Central memory CD8-positive, alpha-beta T cell (primary cell): ENCODE measurements at regions not wholly inside any gene's neighbourhood (a gene's known extent, or its start where the extent isn't known, plus 50 kb on each side); places are given as distances from the start of the nearest gene placed in this dataset.

ENCODE experiments used
- ATAC-seq: fragments of 150-1000 bp; cut with Tn5 transposase; replicated peaks from 2 replicates; pipeline ENCODE4 v1.10.0; 2022; ENCODE audit warnings: mild to moderate bottlenecking, moderate FRiP score, moderate number of reproducible peaks; ENCODE audit not compliant: poor library complexity, severe bottlenecking; ENCODE audit errors: extremely low read depth
- DNase-seq, 2 donors: peaks; one replicate each; pipeline ENCODE4 v3.0.0; 2021; ENCODE audit warnings: low spot score in 2 of 2
- H3K27ac Mint-ChIP-seq: one replicate; pipeline ENCODE4 v1.8.0; 2022; ENCODE audit warnings: low read depth, mild to moderate bottlenecking, moderate library complexity, mixed read lengths
- H3K27me3 Mint-ChIP-seq: one replicate; pipeline ENCODE4 v1.8.0; 2022; ENCODE audit warnings: mixed read lengths
- H3K36me3 Mint-ChIP-seq: one replicate; pipeline ENCODE4 v1.8.0; 2022; ENCODE audit warnings: mild to moderate bottlenecking, moderate library complexity, mixed read lengths; ENCODE audit not compliant: insufficient read depth
- H3K4me1 Mint-ChIP-seq: one replicate; pipeline ENCODE4 v1.8.0; 2022; ENCODE audit warnings: mixed read lengths
- H3K4me3 Mint-ChIP-seq: one replicate; pipeline ENCODE4 v1.8.0; 2022; ENCODE audit warnings: mild to moderate bottlenecking, moderate library complexity, mixed read lengths
- H3K9me3 Mint-ChIP-seq: one replicate; pipeline ENCODE4 v1.8.0; 2022; ENCODE audit warnings: mixed read lengths

DNA sequence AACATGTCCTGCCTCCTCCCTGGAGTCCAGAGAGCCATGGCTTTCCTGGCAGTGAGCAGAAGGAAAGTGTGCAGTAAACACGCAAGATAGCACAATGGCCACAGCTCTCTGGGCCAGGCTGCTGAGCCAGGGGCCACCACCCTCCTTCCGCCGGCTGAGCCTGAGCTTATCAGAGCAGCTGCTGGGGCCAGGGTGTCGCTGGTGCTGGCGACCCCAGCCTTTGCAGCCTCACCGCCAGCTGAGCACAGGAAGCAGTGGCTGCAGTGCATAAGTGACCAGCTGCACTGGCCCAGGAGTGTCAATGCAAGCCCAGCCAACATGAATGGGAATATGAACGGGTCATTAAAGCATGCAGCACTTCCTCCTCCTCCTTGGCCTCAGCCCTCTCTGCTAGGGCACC, 172.0 kb downstream of the ZFP36L2 start:
- DNase-seq = no peak
- H3K4me3 Mint-ChIP-seq = no peak overlapping the region
- H3K9me3 Mint-ChIP-seq = no peaks in the 10 kb centered on the region
- H3K27ac Mint-ChIP-seq = no peak overlapping the region
- H3K27me3 Mint-ChIP-seq = no peaks in the 10 kb centered on the region
- H3K4me1 Mint-ChIP-seq = peaks cover 38% of the 10 kb centered on the region
- no peaks in the 10 kb centered on the region for H3K36me3 Mint-ChIP-seq
- no peak for ATAC-seq

DNA sequence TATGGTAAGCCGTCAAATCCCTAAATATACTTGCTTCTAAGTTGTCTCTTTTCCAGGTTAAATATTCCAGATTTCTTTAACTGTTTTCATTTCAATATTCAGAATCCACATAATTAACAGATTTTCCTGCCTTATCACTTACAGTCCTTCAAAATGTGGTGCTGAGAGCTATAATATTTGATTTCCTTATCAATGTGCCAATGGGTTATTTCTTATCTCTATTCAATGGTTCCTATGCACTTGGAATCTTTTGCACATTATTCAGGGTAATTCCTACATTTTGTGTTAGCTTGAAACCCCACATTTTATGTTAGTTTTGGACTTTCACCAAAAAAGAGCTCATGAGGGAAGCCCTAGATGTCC, 173.5 kb downstream of the ZFP36L2 start:
- Mint-ChIP-seq H3K27ac (no peak overlapping the region), H3K4me1 (peaks cover 33% of the 10 kb centered on the region), H3K9me3 (no peaks in the 10 kb centered on the region), H3K27me3 (no peaks in the 10 kb centered on the region), H3K4me3 (no peak overlapping the region), H3K36me3 (no peaks in the 10 kb centered on the region)
- no peak for ATAC-seq
- no peak for DNase-seq

DNA sequence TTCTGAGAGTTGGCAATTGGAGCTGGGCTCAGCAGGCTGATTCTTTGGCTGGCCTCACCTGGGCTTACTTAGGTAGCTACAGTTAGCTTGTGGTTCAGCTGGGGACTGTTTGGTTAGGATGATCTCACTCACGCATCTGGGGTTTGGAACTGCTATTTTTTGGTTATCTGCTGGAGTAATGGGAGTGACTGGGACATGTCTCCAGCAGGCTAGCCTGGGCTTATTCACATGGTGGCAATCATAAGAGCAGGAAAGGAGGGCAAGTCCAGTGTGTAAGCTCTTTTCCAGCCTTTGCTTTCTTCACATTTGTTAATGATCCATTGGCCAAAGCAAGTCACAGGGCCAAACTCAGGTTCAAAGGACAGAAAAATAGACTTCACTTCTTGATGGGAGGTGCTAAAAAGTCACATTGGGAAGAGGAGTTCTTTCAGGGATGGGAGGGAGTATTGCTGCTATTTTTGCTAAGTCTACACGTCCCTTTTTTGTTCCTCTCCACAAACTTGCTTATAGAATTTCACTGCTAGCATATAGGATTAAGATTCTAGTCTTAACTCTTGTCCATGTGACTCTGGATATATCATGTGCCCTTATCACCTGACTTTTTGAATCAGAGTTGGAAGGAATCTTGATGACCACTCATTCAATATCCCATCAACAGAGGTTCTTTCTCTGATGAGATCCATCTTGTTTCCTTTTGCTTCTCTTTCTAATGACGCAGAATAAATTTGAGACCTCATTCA, 174.0 kb downstream of the ZFP36L2 start:
- Mint-ChIP-seq H3K36me3 (no peaks in the 10 kb centered on the region), H3K4me1 (peaks cover 32% of the 10 kb centered on the region), H3K9me3 (no peaks in the 10 kb centered on the region), H3K27ac (no peak overlapping the region), H3K4me3 (no peak overlapping the region), H3K27me3 (no peaks in the 10 kb centered on the region)
- ATAC-seq = no peak
- DNase-seq = no peak

DNA sequence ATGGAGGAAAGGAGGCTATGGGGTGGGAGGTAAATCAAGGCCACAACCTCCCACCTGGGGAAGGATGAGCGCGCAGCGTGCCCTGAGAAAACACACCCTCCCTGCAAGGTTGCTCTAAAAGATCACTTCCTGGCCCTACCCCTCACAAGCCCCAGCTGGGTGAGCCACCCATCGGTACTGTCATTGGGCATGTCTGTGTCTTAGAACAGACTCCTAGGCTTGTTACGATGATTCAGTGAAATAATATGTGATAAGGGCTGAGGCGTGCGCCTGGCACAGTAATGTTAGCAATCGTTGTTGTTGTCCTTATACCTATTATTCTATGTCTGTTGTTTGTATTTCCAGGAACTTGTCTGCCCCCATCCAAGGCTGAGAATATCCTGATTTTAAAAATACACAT, 175.1 kb downstream of the ZFP36L2 start:
- no peaks in the 10 kb centered on the region for H3K27me3 Mint-ChIP-seq
- H3K36me3 Mint-ChIP-seq = peaks cover 2% of the 10 kb centered on the region
- no peaks in the 10 kb centered on the region for H3K9me3 Mint-ChIP-seq
- ATAC-seq (no peak), DNase-seq (no peak)
- no peak overlapping the region for H3K27ac Mint-ChIP-seq
- peaks cover 40% of the 10 kb centered on the region for H3K4me1 Mint-ChIP-seq
- no peak overlapping the region for H3K4me3 Mint-ChIP-seq

DNA sequence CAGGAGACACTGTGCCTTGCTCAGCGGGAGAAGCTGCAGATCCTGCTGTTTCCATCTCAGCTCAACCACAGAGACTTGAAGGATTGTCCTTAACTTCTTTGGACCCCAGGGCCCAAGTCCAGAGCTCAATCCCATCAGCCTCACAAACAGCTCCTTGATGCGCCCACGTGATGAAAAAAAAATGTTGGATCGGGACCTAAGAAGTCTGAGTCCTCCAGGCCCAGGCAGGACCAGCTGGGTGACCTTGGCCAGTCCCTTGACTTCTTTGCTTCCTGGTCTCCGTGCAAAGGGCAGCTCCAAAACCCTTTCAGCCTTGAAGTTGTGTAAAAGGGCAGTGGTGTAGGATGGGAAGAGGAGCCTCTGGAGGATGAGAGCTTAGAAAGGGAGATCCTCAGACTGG, 175.5 kb downstream of the ZFP36L2 start:
- Mint-ChIP-seq H3K9me3 (no peaks in the 10 kb centered on the region), H3K4me1 (peaks cover 40% of the 10 kb centered on the region), H3K27ac (no peak overlapping the region), H3K36me3 (peaks cover 2% of the 10 kb centered on the region), H3K27me3 (no peaks in the 10 kb centered on the region), H3K4me3 (no peak overlapping the region)
- no peak for ATAC-seq
- no peak for DNase-seq

- DNase-seq (no peak), ATAC-seq (no peak)
- peaks cover 40% of the 10 kb centered on the region for H3K4me1 Mint-ChIP-seq
- no peaks in the 10 kb centered on the region for H3K27me3 Mint-ChIP-seq
- H3K27ac Mint-ChIP-seq = no peak overlapping the region
- H3K36me3 Mint-ChIP-seq = peaks cover 2% of the 10 kb centered on the region
- H3K4me3 Mint-ChIP-seq = no peak overlapping the region
- no peaks in the 10 kb centered on the region for H3K9me3 Mint-ChIP-seq
These were observed 176.3 kb downstream of the ZFP36L2 start for GRCh38 chr2:43049836-43050801.

DNA sequence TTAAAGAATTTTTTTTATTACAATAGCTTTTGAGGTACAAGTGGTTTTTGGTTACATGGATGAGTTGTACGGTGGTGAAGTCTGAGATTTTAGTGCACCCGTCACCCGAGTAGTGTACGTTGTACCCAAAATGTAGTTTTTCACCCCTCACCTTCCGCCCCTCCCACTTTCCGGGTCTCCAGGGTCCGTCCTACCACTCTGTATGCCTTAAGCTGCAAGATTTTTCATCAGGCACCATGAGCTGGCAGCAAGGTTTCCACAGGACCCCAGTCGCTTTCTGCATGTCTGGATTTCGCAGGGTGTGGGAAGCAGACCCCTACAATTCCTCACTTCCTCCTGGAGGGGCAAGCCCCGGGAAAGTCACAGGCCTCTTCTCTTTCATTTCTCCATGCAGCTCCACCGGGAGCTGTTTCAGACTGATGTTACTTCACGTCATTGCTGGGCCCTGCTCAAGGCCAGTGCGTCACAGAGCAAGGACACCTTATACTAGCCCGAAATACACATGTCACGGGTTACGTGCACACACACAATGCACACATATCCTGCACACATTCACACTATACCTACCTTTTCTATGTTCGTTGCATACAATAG, 179.1 kb downstream of the ZFP36L2 start:
- no peak overlapping the region for H3K4me3 Mint-ChIP-seq
- ATAC-seq = no peak
- DNase-seq = no peak

DNA sequence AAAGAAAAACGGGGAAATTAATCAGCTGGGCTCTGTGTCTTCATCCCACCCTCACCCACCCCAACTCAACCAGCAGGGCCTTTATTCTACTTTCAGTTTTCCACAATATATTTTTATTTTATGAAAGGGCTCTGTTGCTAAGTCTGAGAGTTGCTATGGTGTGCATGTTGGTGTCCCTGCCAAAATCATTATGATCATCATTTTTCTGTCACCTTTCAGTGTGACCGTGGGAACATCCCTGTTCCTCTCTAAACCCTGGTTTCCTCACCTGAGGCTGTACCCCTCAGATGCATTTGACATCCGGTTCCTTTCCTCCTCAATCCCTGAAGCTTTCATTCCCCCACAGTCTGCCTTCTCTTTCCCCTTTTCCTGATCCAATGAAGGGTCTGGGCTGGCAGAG, 180.5 kb downstream of the ZFP36L2 start:
- H3K4me1 Mint-ChIP-seq = peaks cover 31% of the 10 kb centered on the region
- DNase-seq = no peak
- H3K27ac Mint-ChIP-seq = no peak overlapping the region
- no peak for ATAC-seq
- peaks cover 2% of the 10 kb centered on the region for H3K36me3 Mint-ChIP-seq
- H3K27me3 Mint-ChIP-seq = no peaks in the 10 kb centered on the region
- H3K4me3 Mint-ChIP-seq = no peak overlapping the region
- H3K9me3 Mint-ChIP-seq = no peaks in the 10 kb centered on the region

More for the DNA sequence above, 179.1 kb downstream of the ZFP36L2 start:
- peaks cover 2% of the 10 kb centered on the region for H3K36me3 Mint-ChIP-seq
- H3K27ac Mint-ChIP-seq = peak overlapping the region; percentile 40
- peaks cover 40% of the 10 kb centered on the region for H3K4me1 Mint-ChIP-seq
- H3K9me3 Mint-ChIP-seq = no peaks in the 10 kb centered on the region
- H3K27me3 Mint-ChIP-seq = no peaks in the 10 kb centered on the region

- peaks cover 16% of the 10 kb centered on the region for H3K4me1 Mint-ChIP-seq
These were observed 182.2 kb downstream of the ZFP36L2 start for GRCh38 chr2:43044093-43044681.

DNA sequence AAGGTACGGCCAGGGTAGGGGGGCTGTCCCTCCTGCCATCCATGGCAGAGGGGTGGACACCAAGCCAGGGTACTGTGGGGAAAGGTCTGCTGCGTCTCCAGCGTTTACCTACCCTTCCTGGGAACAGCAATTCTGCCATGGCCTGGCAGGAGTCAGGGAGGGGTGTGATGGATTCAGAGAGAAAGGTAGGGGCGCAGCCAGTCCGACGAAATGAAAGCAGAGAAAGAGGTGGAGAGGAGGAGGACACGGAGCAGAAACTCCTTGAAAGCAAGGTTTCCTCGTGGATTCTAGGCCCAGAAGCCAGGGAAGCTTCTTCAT, 182.9 kb downstream of the ZFP36L2 start:
- Mint-ChIP-seq H3K9me3 (no peaks in the 10 kb centered on the region), H3K27ac (peak overlapping the region; percentile 57), H3K4me1 (peaks cover 11% of the 10 kb centered on the region), H3K36me3 (peaks cover 4% of the 10 kb centered on the region), H3K4me3 (no peak overlapping the region), H3K27me3 (no peaks in the 10 kb centered on the region)
- no peak for ATAC-seq
- no peak for DNase-seq

More at GRCh38 chr2:43044093-43044681, 182.2 kb downstream of the ZFP36L2 start:
- Mint-ChIP-seq H3K9me3 (no peaks in the 10 kb centered on the region), H3K27ac (no peak overlapping the region), H3K27me3 (no peaks in the 10 kb centered on the region), H3K36me3 (peaks cover 4% of the 10 kb centered on the region), H3K4me3 (no peak overlapping the region)
- DNase-seq (no peak), ATAC-seq (no peak)

GRCh38 chr2:43041661-43042360, 184.6 kb downstream of the ZFP36L2 start:
- Mint-ChIP-seq H3K27me3 (no peaks in the 10 kb centered on the region), H3K4me3 (no peak overlapping the region), H3K4me1 (peaks cover 4% of the 10 kb centered on the region), H3K9me3 (no peaks in the 10 kb centered on the region), H3K36me3 (peaks cover 4% of the 10 kb centered on the region), H3K27ac (no peak overlapping the region)
- ATAC-seq (no peak), DNase-seq (no peak)

DNA sequence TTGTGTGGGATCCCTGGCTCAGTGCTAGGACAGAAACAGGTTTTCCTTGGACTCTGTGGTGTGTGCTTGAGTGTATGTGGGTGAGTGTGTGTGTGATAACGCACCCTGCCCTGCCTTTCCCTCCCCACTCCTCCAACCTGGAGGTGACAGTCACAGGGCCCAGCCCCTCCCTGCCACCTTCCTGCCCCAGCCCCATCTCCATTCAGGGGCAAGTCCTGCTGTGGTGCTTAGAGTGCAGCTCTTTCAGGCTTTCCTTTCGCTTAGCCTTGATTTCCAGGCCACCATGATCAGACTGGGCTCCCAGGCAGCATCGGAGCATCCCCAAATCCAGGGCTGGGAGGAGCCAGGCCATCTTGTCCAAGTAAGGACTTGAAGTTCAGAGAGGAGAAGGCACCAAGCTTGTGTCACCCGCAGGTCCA, 185.2 kb downstream of the ZFP36L2 start:
- ATAC-seq (no peak), DNase-seq (no peak)
- H3K4me1 Mint-ChIP-seq = no peaks in the 10 kb centered on the region
- peaks cover 3% of the 10 kb centered on the region for H3K36me3 Mint-ChIP-seq
- H3K9me3 Mint-ChIP-seq = no peaks in the 10 kb centered on the region
- no peak overlapping the region for H3K27ac Mint-ChIP-seq
- no peaks in the 10 kb centered on the region for H3K27me3 Mint-ChIP-seq
- H3K4me3 Mint-ChIP-seq = no peak overlapping the region
